NT2/D1 (cell line): ENCODE measurements at regions not wholly inside any gene's neighbourhood (a gene's known extent, or its start where the extent isn't known, plus 50 kb on each side); places are given as distances from the start of the nearest gene placed in this dataset.

Experiments
- DNase-seq: peaks from one replicate; pipeline ENCODE4 v3.0.0-alpha.2; 2011; ENCODE audit warnings: low read depth, low spot score
- H3K27me3 ChIP-seq: 2 replicates; pipeline ENCODE4 v1.6.0; 2011; ENCODE audit warnings: mild to moderate bottlenecking; ENCODE audit not compliant: insufficient read length, insufficient read depth
- H3K36me3 ChIP-seq: 2 replicates; pipeline ENCODE4 v1.6.1; 2011; ENCODE audit warnings: mild to moderate bottlenecking, low read length, mixed read lengths; ENCODE audit not compliant: insufficient read depth, insufficient read length
- H3K4me1 ChIP-seq: 2 replicates; pipeline ENCODE4 v1.5.1; 2011; ENCODE audit not compliant: insufficient read depth, insufficient read length
- H3K4me3 ChIP-seq: 2 replicates; pipeline ENCODE4 v1.5.1; 2011; ENCODE audit warnings: low read depth; ENCODE audit not compliant: insufficient read length
- H3K9ac ChIP-seq: 2 replicates; pipeline ENCODE4 v1.6.0; 2011; ENCODE audit warnings: low read depth; ENCODE audit not compliant: insufficient read length
- H3K9me3 ChIP-seq: 2 replicates; pipeline ENCODE4 v1.5.1; 2011; ENCODE audit warnings: mild to moderate bottlenecking, low read length; ENCODE audit not compliant: insufficient read depth
- SUZ12 ChIP-seq: IDR thresholded peaks from 2 replicates; pipeline ENCODE4 v1.6.1; 2011; ENCODE audit not compliant: insufficient read length, insufficient read depth; ENCODE audit errors: extremely low read depth
- YY1 ChIP-seq: IDR thresholded peaks from 2 replicates; pipeline ENCODE4 v1.6.1; 2011; ENCODE audit not compliant: insufficient read length, insufficient read depth
- ZNF274 ChIP-seq: IDR thresholded peaks from 2 replicates; pipeline ENCODE4 v1.6.1; 2011; ENCODE audit warnings: mild to moderate bottlenecking, low read depth, low read length

DNA sequence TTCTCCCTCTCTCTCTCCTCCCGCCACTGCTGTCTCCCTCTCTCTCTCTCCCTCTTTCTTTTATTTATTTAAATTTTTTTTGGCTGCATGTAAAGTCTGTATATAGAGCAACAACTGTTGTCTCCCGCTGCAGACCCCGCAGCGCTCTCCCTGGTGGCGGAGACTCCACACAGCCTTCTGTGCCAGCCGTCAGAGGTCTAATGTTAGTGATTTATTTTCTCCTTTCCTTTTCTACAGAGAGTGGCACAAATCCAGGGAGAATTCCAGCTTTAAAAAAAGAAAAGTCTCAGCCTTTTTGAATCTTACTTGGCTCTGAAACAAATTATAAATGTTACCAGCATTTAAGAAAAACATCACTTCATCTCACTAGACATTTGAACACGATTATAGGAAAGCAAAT lies 106.2 kb downstream of the FAM9B start:
- Histone ChIP-seq H3K27me3 (no peaks in the 10 kb centered on the region), H3K9me3 (no peaks in the 10 kb centered on the region), H3K36me3 (no peaks in the 10 kb centered on the region), H3K4me3 (no peak overlapping the region), H3K4me1 (no peaks in the 10 kb centered on the region), H3K9ac (no peak overlapping the region)
- no peak for DNase-seq
- TF ChIP-seq YY1 (no peak), ZNF274 (no peak), SUZ12 (no peak)

DNA sequence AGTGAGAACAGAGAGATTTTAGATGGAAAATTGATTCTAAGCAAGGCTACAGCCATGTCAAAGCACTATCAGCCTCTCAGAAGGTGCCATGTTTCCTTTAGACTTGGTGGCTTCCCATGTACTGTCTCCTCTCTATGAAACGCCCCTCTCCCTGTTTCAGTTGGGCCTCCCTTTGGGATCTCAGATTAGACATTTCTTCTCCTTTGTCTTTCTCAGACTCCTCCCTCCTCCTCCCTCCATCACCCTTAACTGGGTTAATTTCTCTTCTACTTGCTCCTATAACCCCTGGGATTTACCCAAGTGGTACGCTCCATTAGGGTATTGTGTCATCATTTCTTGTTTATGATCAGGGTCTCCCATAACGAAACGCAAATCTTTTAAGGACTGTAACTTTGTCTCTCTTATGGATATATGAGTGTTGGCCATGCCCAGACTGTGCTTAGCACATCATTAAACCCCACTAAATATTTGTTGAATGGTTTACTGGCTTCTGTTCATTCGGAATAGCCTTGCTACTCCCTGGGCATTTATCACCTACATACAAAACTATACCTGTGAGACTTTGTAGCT lies 106.8 kb downstream of the FAM9B start:
- Histone ChIP-seq H3K36me3 (no peaks in the 10 kb centered on the region), H3K4me1 (no peaks in the 10 kb centered on the region), H3K27me3 (no peaks in the 10 kb centered on the region), H3K9ac (no peak overlapping the region), H3K9me3 (no peaks in the 10 kb centered on the region), H3K4me3 (no peak overlapping the region)
- no peak for TF ChIP-seq ZNF274
- no peak for TF ChIP-seq SUZ12
- no peak for TF ChIP-seq YY1
- DNase-seq, result no peak

- no peaks in the 10 kb centered on the region for H3K27me3 ChIP-seq
- H3K9ac ChIP-seq, result no peak overlapping the region
- H3K4me1 ChIP-seq, result no peaks in the 10 kb centered on the region
- H3K4me3 ChIP-seq, result no peak overlapping the region
- DNase-seq, result no peak
- no peak for TF ChIP-seq SUZ12
- TF ChIP-seq ZNF274, result no peak
- no peak for TF ChIP-seq YY1
- H3K9me3 ChIP-seq, result no peaks in the 10 kb centered on the region
- H3K36me3 ChIP-seq, result no peaks in the 10 kb centered on the region
Observed at GRCh38 chrX:8921615-8922014, 112.3 kb downstream of the FAM9B start.

GRCh38 chrX:8919801-8920200 lies 114.1 kb downstream of the FAM9B start:
- no peak for TF ChIP-seq SUZ12
- TF ChIP-seq ZNF274, result no peak
- no peak for TF ChIP-seq YY1
- H3K9ac ChIP-seq, result no peak overlapping the region
- H3K27me3 ChIP-seq, result no peaks in the 10 kb centered on the region
- H3K4me3 ChIP-seq, result no peak overlapping the region
- no peaks in the 10 kb centered on the region for H3K4me1 ChIP-seq
- no peaks in the 10 kb centered on the region for H3K36me3 ChIP-seq
- H3K9me3 ChIP-seq, result no peaks in the 10 kb centered on the region
- no peak for DNase-seq

GRCh38 chrX:8916697-8917096 lies 115.5 kb upstream of the FAM9A start:
- Histone ChIP-seq H3K4me1 (no peaks in the 10 kb centered on the region), H3K27me3 (no peaks in the 10 kb centered on the region), H3K4me3 (no peak overlapping the region), H3K36me3 (no peaks in the 10 kb centered on the region), H3K9ac (no peak overlapping the region), H3K9me3 (no peaks in the 10 kb centered on the region)
- no peak for DNase-seq
- TF ChIP-seq ZNF274 (no peak), SUZ12 (no peak), YY1 (no peak)

GRCh38 chrX:8914681-8915080 lies 113.5 kb upstream of the FAM9A start:
- no peak overlapping the region for H3K9ac ChIP-seq
- no peak overlapping the region for H3K4me3 ChIP-seq
- no peaks in the 10 kb centered on the region for H3K4me1 ChIP-seq
- no peak for DNase-seq
- TF ChIP-seq ZNF274 (no peak), YY1 (no peak), SUZ12 (no peak)
- no peaks in the 10 kb centered on the region for H3K27me3 ChIP-seq
- H3K36me3 ChIP-seq, result no peaks in the 10 kb centered on the region
- H3K9me3 ChIP-seq, result no peaks in the 10 kb centered on the region

- no peaks in the 10 kb centered on the region for H3K27me3 ChIP-seq
- no peak overlapping the region for H3K4me3 ChIP-seq
- no peak for TF ChIP-seq SUZ12
- no peak for TF ChIP-seq ZNF274
- no peak for DNase-seq
- H3K4me1 ChIP-seq, result no peaks in the 10 kb centered on the region
- no peaks in the 10 kb centered on the region for H3K9me3 ChIP-seq
- no peaks in the 10 kb centered on the region for H3K36me3 ChIP-seq
- H3K9ac ChIP-seq, result no peak overlapping the region
Observed at GRCh38 chrX:8913655-8914409, 112.6 kb upstream of the FAM9A start.
